Testis (tissue), 2 donors: ENCODE measurements at regions not wholly inside any gene's neighbourhood (a gene's known extent, or its start where the extent isn't known, plus 50 kb on each side); places are given as distances from the start of the nearest gene placed in this dataset.
A peak's percentile ranks its signal among the peaks of the same experiment; 100 is the strongest.

Experiments
- DNase-seq: peaks from one replicate; pipeline ENCODE4 v3.0.0-alpha.2; 2019
- H3K27ac ChIP-seq, 2 donors: fragments of 200-600 bp; sonication (generic); one replicate each; pipeline ENCODE4 v1.5.1; 2019
- H3K27me3 ChIP-seq: fragments of 200-600 bp; sonication (generic); one replicate; pipeline ENCODE4 v1.5.1; 2019
- H3K36me3 ChIP-seq: fragments of 200-600 bp; sonication (generic); one replicate; pipeline ENCODE4 v1.5.1; 2017; ENCODE audit warnings: low read depth; ENCODE audit errors: missing control alignments
- H3K4me1 ChIP-seq: fragments of 200-600 bp; sonication (generic); one replicate; pipeline ENCODE4 v1.5.1; 2019
- H3K4me3 ChIP-seq, 2 donors: fragments of 200-600 bp; sonication (generic); one replicate each; pipeline ENCODE4 v1.5.1; 2017 to 2019
- H3K9me3 ChIP-seq: fragments of 200-600 bp; sonication (generic); one replicate; pipeline ENCODE4 v1.5.1; 2017
- POLR2A ChIP-seq: fragments of 450-650 bp; IDR thresholded peaks from one replicate; pipeline ENCODE4 v1.6.1; 2017; ENCODE audit warnings: antibody characterized with exemption, mild to moderate bottlenecking, moderate library complexity
- WGBS, 2 donors: methylation state at CpG; one replicate each; pipeline ENCODE4 v1.1.5; 2018; 5-methylcytosine and 5-hydroxymethylcytosine counted together
- intact Hi-C: fragments of 100-400 bp; cut with DNase I; formaldehyde crosslinking; loops from one replicate; pipeline ENCODE4 v1.15.1; 2023; ENCODE audit warnings: low total_unique reads
- TF ChIP-seq, protein P1 (sequence below), 3 experiments: fragments of 450-650 bp in 2 of 3; fragments of 200-600 bp in 1 of 3; sonication (generic) in 1 of 3; IDR thresholded peaks; one replicate each; pipeline ENCODE4 v1.5.1; 2016 to 2019; ENCODE audit warnings: antibody characterized with exemption in 3 of 3, mild to moderate bottlenecking in 2 of 3, moderate library complexity in 1 of 3

DNA sequence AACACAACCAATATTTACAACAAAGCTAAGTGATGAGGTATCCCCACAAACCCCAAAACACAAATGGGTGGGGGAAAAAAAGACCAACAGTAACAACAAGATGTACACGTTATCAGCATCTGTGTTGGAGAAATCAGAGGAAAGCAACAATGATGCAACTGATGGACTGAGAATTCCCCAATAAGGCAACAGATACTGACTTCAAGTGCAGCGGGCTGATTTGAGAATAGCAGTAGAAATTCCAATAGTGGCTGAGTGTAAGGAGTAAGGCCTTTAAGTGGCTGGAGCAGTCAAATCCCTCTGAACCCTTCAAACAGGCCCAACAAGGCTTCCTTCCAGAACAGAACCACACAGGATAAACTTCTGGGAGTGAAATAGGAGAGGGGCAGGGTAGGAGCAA is 97.6 kb downstream of the TM2D1 start:
- no peak overlapping the region for H3K27ac ChIP-seq
- H3K4me3 ChIP-seq, result no peak overlapping the region
- peak; percentile 18 for DNase-seq
- no peaks in the 10 kb centered on the region for H3K36me3 ChIP-seq
- H3K4me1 ChIP-seq, result no peaks in the 10 kb centered on the region
- H3K9me3 ChIP-seq, result no peaks in the 10 kb centered on the region
- WGBS, 2 donors, result 62 to 74% methylated on average over 2 of the region's 2 CpGs
- no peak for TF ChIP-seq POLR2A
- TF ChIP-seq, protein P1, sequence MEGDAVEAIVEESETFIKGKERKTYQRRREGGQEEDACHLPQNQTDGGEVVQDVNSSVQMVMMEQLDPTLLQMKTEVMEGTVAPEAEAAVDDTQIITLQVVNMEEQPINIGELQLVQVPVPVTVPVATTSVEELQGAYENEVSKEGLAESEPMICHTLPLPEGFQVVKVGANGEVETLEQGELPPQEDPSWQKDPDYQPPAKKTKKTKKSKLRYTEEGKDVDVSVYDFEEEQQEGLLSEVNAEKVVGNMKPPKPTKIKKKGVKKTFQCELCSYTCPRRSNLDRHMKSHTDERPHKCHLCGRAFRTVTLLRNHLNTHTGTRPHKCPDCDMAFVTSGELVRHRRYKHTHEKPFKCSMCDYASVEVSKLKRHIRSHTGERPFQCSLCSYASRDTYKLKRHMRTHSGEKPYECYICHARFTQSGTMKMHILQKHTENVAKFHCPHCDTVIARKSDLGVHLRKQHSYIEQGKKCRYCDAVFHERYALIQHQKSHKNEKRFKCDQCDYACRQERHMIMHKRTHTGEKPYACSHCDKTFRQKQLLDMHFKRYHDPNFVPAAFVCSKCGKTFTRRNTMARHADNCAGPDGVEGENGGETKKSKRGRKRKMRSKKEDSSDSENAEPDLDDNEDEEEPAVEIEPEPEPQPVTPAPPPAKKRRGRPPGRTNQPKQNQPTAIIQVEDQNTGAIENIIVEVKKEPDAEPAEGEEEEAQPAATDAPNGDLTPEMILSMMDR (IDR thresholded peaks at IDR 0.05), result no peak
- intact Hi-C loops, result no loop called here
- no peaks in the 10 kb centered on the region for H3K27me3 ChIP-seq

DNA sequence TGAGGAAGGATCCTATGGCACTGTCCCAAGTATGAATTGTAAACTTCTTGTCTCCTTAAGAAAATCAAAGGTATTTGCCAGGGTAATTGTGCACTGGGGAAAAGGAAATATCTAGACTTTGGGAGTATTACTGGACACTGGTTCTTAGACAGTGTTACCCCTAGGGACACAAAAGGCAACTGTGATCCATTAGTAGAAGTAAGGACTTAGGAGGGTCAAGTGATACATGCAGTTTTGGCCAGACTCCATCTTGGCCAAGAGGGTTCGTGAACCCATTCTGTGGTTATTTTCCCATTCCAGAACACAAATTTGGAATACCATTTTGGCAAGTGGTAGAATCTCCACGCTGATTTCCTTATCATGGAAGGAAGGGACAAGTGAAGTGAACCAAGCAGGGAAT is 98.1 kb downstream of the TM2D1 start:
- intact Hi-C loops, result no loop called here
- Histone ChIP-seq H3K4me1 (no peaks in the 10 kb centered on the region), H3K4me3 (no peak overlapping the region), H3K36me3 (no peaks in the 10 kb centered on the region), H3K27ac (no peak overlapping the region), H3K9me3 (no peaks in the 10 kb centered on the region), H3K27me3 (no peaks in the 10 kb centered on the region)
- WGBS, 2 donors, result 50 to 52% methylated on average over 2 of the region's 2 CpGs
- DNase-seq, result no peak
- TF ChIP-seq, protein P1 (IDR thresholded peaks at IDR 0.05), result no peak
- TF ChIP-seq POLR2A, result no peak

DNA sequence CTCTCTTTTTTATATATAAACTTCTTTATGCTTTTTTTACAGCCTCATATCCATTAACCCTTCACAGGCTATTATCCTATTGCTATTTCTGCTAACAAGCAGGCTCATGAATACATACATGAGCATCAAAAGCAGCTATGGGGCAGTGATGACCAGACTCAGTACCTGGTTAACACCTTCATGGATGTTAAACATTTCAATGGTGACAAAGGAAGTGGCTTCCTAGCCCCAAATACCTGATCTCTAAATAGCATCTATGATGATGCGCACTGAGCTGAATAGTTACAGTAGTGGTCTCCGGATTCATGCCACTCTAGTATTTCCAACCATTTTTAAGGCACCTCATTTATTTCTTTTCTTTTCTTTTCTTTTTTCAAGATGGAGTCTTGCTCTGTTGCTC is 101.1 kb downstream of the TM2D1 start:
- 83 to 100% methylated on average over 2 of the region's 2 CpGs for WGBS, 2 donors
- intact Hi-C loops, result no loop called here
- TF ChIP-seq POLR2A, result no peak
- TF ChIP-seq, protein P1 (IDR thresholded peaks at IDR 0.05), result no peak
- Histone ChIP-seq H3K9me3 (no peaks in the 10 kb centered on the region), H3K4me1 (no peaks in the 10 kb centered on the region), H3K27ac (no peak overlapping the region), H3K36me3 (no peaks in the 10 kb centered on the region), H3K27me3 (no peaks in the 10 kb centered on the region), H3K4me3 (no peak overlapping the region)
- no peak for DNase-seq

DNA sequence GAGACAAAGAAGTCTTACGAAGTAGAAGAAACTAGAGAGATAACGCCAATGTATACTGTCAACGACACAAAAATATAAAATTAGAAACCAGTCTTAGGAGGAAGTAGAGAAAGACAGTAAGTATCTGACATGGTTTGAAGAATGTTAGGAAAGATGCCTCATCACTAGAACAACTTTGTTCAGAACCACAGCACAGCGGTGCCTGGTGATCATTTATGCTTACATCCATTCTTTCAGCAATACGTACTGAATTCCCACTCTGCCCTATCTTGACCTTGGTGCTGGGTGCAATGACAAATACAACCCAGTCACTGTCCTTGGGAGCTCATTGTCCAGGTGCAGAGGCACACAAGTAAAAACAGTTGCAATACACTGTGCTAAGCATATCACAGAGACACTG is 104.4 kb downstream of the TM2D1 start:
- Histone ChIP-seq H3K27me3 (no peaks in the 10 kb centered on the region), H3K9me3 (no peaks in the 10 kb centered on the region), H3K4me1 (no peaks in the 10 kb centered on the region), H3K27ac (no peak overlapping the region), H3K36me3 (no peaks in the 10 kb centered on the region), H3K4me3 (no peak overlapping the region)
- DNase-seq, result no peak
- TF ChIP-seq POLR2A, result no peak
- TF ChIP-seq, protein P1 (IDR thresholded peaks at IDR 0.05), result no peak
- intact Hi-C loops, result no loop called here
- 44 to 61% methylated on average over 5 of the region's 5 CpGs for WGBS, 2 donors

DNA sequence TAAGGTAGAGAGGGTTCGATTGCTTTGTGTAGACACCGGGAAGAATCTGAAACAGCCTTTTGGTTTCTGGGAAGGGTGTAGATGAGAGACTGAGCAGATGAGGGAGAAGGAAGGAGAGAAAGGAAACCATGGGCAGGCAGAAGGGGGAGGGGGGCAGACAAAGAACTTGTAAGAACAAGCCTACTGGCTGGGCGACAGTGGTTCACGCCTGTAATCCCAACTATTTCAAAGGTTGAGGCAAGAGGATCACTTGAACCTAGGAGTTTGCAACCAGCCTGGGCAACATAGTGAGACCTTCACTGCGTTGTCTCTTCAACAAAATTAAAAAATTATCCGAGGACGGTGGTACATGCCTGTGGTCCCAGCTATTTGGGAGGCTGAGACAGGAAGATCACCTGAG is 106.2 kb downstream of the TM2D1 start:
- Histone ChIP-seq H3K36me3 (no peaks in the 10 kb centered on the region), H3K4me3 (no peak overlapping the region), H3K27me3 (no peaks in the 10 kb centered on the region), H3K4me1 (no peaks in the 10 kb centered on the region), H3K27ac (no peak overlapping the region), H3K9me3 (no peaks in the 10 kb centered on the region)
- DNase-seq, result no peak
- intact Hi-C loops, result no loop called here
- 86 to 93% methylated on average over 7 of the region's 7 CpGs for WGBS, 2 donors
- TF ChIP-seq, protein P1 (IDR thresholded peaks at IDR 0.05), result no peak
- TF ChIP-seq POLR2A, result no peak
